Progenitor cell of endocrine pancreas (in vitro differentiated cells): ENCODE measurements at regions not wholly inside any gene's neighbourhood (a gene's known extent, or its start where the extent isn't known, plus 50 kb on each side); places are given as distances from the start of the nearest gene placed in this dataset.

ENCODE experiments used
- DNase-seq: peaks from one replicate; pipeline ENCODE4 v3.0.0; 2021; ENCODE audit warnings: low spot score; ENCODE audit not compliant: unreplicated experiment
- H3K27ac Mint-ChIP-seq: 2 replicates; pipeline ENCODE4 v1.8.0; 2021; ENCODE audit warnings: mild to moderate bottlenecking, moderate library complexity, mixed read lengths
- H3K27me3 Mint-ChIP-seq: 2 replicates; pipeline ENCODE4 v1.8.0; 2021; ENCODE audit warnings: mixed read lengths
- H3K36me3 Mint-ChIP-seq: 2 replicates; pipeline ENCODE4 v1.8.0; 2022; ENCODE audit warnings: mixed read lengths; ENCODE audit not compliant: insufficient read depth
- H3K4me1 Mint-ChIP-seq: 2 replicates; pipeline ENCODE4 v1.8.0; 2021; ENCODE audit warnings: low read depth, mixed read lengths
- H3K4me3 Mint-ChIP-seq: 2 replicates; pipeline ENCODE4 v1.8.0; 2021; ENCODE audit warnings: low read depth, mild to moderate bottlenecking, moderate library complexity, mixed read lengths
- H3K9me3 Mint-ChIP-seq: 2 replicates; pipeline ENCODE4 v1.8.0; 2021; ENCODE audit warnings: low read depth, mixed read lengths
- TF ChIP-seq, protein P1 (sequence below): fragments of 200-600 bp; sonication (generic); IDR thresholded peaks from one replicate; pipeline ENCODE4 v1.5.0; 2021; ENCODE audit warnings: antibody characterized with exemption, mild to moderate bottlenecking; ENCODE audit not compliant: unreplicated experiment

DNA sequence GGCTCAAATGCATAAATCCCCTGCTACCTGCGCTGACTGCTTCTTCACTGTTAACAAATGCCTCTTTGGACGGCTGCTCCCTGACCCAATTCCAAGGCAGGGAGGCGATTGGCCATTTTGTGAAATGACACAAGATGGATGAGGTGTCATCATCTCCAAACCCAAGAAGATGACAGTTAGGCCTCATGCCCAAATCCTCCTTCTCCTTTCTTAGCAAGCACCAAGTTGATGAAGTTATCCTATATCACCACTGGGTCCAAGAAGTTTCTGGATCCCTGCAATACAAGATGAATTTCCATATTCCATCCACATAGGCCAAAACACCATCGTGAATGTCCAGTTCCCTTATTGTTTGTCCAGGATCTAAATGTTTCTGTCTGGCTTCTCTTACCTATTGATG lies 98.5 kb upstream of the RAB11FIP2 start:
- Mint-ChIP-seq H3K27me3 (no peaks in the 10 kb centered on the region), H3K4me1 (peaks cover 13% of the 10 kb centered on the region), H3K36me3 (no peaks in the 10 kb centered on the region), H3K9me3 (peaks cover 2% of the 10 kb centered on the region), H3K27ac (no peak overlapping the region), H3K4me3 (no peak overlapping the region)
- TF ChIP-seq, protein P1, sequence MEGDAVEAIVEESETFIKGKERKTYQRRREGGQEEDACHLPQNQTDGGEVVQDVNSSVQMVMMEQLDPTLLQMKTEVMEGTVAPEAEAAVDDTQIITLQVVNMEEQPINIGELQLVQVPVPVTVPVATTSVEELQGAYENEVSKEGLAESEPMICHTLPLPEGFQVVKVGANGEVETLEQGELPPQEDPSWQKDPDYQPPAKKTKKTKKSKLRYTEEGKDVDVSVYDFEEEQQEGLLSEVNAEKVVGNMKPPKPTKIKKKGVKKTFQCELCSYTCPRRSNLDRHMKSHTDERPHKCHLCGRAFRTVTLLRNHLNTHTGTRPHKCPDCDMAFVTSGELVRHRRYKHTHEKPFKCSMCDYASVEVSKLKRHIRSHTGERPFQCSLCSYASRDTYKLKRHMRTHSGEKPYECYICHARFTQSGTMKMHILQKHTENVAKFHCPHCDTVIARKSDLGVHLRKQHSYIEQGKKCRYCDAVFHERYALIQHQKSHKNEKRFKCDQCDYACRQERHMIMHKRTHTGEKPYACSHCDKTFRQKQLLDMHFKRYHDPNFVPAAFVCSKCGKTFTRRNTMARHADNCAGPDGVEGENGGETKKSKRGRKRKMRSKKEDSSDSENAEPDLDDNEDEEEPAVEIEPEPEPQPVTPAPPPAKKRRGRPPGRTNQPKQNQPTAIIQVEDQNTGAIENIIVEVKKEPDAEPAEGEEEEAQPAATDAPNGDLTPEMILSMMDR, result no peak
- DNase-seq, result no peak

DNA sequence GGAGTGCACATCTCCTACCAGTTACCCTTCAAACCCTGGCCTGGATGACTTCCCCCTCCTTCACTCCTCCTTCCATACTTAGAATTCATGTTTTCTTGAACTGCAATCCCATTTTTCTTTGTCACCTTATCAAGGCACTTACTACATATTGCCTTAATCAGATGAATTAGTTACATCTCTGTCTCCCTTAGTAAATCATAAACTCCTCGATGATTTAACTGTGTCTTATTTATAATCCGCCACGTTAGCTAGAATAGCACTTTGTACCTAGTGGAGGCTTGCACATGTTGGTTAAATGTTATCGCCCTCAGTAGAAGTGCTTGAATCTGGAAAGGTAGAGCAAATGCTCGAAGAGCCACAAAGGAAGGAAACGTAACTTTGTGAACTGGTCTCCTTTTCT lies 94.7 kb upstream of the RAB11FIP2 start:
- Mint-ChIP-seq H3K4me1 (peaks cover 2% of the 10 kb centered on the region), H3K9me3 (no peaks in the 10 kb centered on the region), H3K27me3 (no peaks in the 10 kb centered on the region), H3K4me3 (no peak overlapping the region), H3K36me3 (no peaks in the 10 kb centered on the region), H3K27ac (no peak overlapping the region)
- DNase-seq, result no peak
- TF ChIP-seq, protein P1, result no peak

DNA sequence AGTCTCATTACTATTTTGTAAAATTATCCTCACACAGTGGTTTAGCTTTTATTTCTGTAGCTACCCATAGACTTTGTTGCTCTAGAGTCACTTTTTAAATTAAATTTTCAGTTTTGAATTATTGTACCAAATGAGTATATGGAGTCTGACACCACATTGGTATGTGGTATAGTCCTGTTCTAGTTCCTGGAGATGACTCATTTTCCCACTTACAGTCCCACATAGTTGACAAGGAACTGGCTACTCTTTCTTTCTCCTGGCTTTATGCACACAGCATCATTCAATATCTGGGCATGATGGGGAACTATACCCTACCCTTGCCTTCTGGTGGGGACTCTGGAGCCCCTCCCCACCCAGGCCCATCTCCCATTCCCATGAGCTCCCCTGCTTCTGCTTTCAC lies 92.6 kb upstream of the RAB11FIP2 start:
- Mint-ChIP-seq H3K36me3 (no peaks in the 10 kb centered on the region), H3K27ac (no peak overlapping the region), H3K4me3 (no peak overlapping the region), H3K9me3 (peaks cover 3% of the 10 kb centered on the region), H3K4me1 (peaks cover 5% of the 10 kb centered on the region), H3K27me3 (no peaks in the 10 kb centered on the region)
- TF ChIP-seq, protein P1, result no peak
- DNase-seq, result no peak

DNA sequence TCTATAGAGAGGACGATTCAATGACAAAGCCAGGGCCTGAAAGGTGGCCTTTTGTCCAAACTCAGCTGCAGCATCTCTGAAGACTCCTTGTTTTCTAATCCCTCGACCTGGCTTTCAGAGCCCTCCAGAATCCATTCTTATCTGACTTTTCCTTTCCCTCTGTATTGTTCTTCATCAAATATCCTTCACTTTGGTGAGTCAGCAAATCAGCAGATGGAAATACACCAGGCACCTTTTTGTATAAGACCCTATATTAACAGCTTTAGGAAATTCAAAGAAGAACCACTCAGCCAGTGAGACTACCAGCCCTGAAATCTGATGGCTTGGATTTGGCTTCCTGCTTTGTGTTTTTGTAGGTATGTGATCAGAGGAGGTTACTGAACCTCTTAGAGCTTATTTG lies 81.9 kb upstream of the RAB11FIP2 start:
- H3K27ac Mint-ChIP-seq, result no peak overlapping the region

DNA sequence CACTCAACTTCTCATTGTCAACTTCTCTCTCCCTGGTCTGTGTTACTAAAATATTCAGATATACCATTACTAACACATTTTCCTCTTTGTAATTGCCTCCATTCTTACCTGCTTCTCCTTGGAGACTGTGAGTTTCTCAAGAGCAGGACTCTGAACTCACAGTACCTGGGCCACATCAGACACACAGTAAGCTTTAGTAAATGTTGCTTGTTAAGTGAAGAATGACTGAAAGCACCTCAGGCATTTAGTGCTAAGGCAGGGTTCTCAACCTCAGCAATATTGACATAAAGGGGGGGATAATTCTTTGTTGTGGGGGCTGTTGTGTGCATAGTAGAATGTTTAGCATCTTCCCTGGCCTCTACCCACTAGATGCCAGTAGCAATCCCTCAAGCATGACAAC lies 72.0 kb upstream of the RAB11FIP2 start:
- H3K9me3 Mint-ChIP-seq, result no peaks in the 10 kb centered on the region
- no peak overlapping the region for H3K4me3 Mint-ChIP-seq
- H3K36me3 Mint-ChIP-seq, result no peaks in the 10 kb centered on the region
- TF ChIP-seq, protein P1, result no peak
- DNase-seq, result no peak
- no peaks in the 10 kb centered on the region for H3K4me1 Mint-ChIP-seq
- no peak overlapping the region for H3K27ac Mint-ChIP-seq
- no peaks in the 10 kb centered on the region for H3K27me3 Mint-ChIP-seq

More for the DNA sequence above, 81.9 kb upstream of the RAB11FIP2 start:
- TF ChIP-seq, protein P1, result no peak
- Mint-ChIP-seq H3K27me3 (peaks cover 4% of the 10 kb centered on the region), H3K9me3 (no peaks in the 10 kb centered on the region), H3K36me3 (no peaks in the 10 kb centered on the region), H3K4me3 (no peak overlapping the region), H3K4me1 (no peaks in the 10 kb centered on the region)
- no peak for DNase-seq
